WERI-Rb-1 (cell line): ENCODE measurements at regions not wholly inside any gene's neighbourhood (a gene's known extent, or its start where the extent isn't known, plus 50 kb on each side); places are given as distances from the start of the nearest gene placed in this dataset.
A peak's percentile ranks its signal among the peaks of the same experiment; 100 is the strongest.

Source experiments
- DNase-seq: peaks from one replicate; pipeline ENCODE4 v3.0.0-alpha.2; 2020
- H3K27ac ChIP-seq: fragments of 250-450 bp; sonication (Bioruptor Pico); 2 replicates; pipeline ENCODE4 v1.5.1; 2020; ENCODE audit warnings: mild to moderate bottlenecking, moderate library complexity
- H3K27me3 ChIP-seq: fragments of 250-450 bp; sonication (Bioruptor Pico); 2 replicates; pipeline ENCODE4 v1.5.1; 2021; ENCODE audit warnings: mild to moderate bottlenecking, low read depth, moderate library complexity; ENCODE audit not compliant: insufficient read depth, severe bottlenecking
- H3K36me3 ChIP-seq: fragments of 250-450 bp; sonication (Bioruptor Pico); 2 replicates; pipeline ENCODE4 v1.5.1; 2020; ENCODE audit warnings: mild to moderate bottlenecking, moderate library complexity
- H3K4me3 ChIP-seq: 2 replicates; pipeline ENCODE4 v1.5.1; 2011; ENCODE audit warnings: low read depth, mild to moderate bottlenecking, control low read depth, low read length
- H3K9me3 ChIP-seq: fragments of 250-450 bp; sonication (Bioruptor Pico); 2 replicates; pipeline ENCODE4 v1.5.1; 2021; ENCODE audit warnings: mild to moderate bottlenecking, moderate library complexity; ENCODE audit not compliant: severe bottlenecking
- CTCF ChIP-seq: IDR thresholded peaks from 2 replicates; pipeline ENCODE4 v1.5.1; 2011; ENCODE audit warnings: low read depth, mild to moderate bottlenecking, control low read depth, inconsistent platforms, low read length

- no peaks in the 10 kb centered on the region for H3K9me3 ChIP-seq
- DNase-seq, result peak; percentile 88
- H3K27ac ChIP-seq, result no peak overlapping the region
- peaks cover 99% of the 10 kb centered on the region for H3K27me3 ChIP-seq
- H3K36me3 ChIP-seq, result no peaks in the 10 kb centered on the region
- H3K4me3 ChIP-seq, result no peak overlapping the region
- TF ChIP-seq CTCF, result peak; percentile 87
Measured at GRCh38 chr7:155380221-155380861, 77.6 kb upstream of the EN2 start.

GRCh38 chr7:155380976-155381851 is 76.7 kb upstream of the EN2 start:
- Histone ChIP-seq H3K27ac (no peak overlapping the region), H3K27me3 (peaks cover 96% of the 10 kb centered on the region), H3K36me3 (no peaks in the 10 kb centered on the region), H3K4me3 (peak overlapping the region; percentile 28), H3K9me3 (no peaks in the 10 kb centered on the region)
- no peak for DNase-seq
- TF ChIP-seq CTCF, result no peak

GRCh38 chr7:155381852-155382801 is 75.8 kb upstream of the EN2 start:
- DNase-seq, result no peak
- Histone ChIP-seq H3K27ac (no peak overlapping the region), H3K4me3 (peak overlapping the region; percentile 28), H3K27me3 (peaks cover 96% of the 10 kb centered on the region), H3K36me3 (no peaks in the 10 kb centered on the region), H3K9me3 (no peaks in the 10 kb centered on the region)
- TF ChIP-seq CTCF, result no peak

GRCh38 chr7:155382802-155383171 is 75.1 kb upstream of the EN2 start:
- H3K36me3 ChIP-seq, result no peaks in the 10 kb centered on the region
- H3K27me3 ChIP-seq, result peaks cover 96% of the 10 kb centered on the region
- H3K9me3 ChIP-seq, result no peaks in the 10 kb centered on the region
- TF ChIP-seq CTCF, result no peak
- no peak overlapping the region for H3K4me3 ChIP-seq
- DNase-seq, result no peak
- no peak overlapping the region for H3K27ac ChIP-seq

- H3K27ac ChIP-seq, result no peak overlapping the region
Measured at GRCh38 chr7:155383756-155384491, 74.0 kb upstream of the EN2 start.

More at GRCh38 chr7:155383756-155384491, 74.0 kb upstream of the EN2 start:
- H3K27me3 ChIP-seq, result peaks cover 95% of the 10 kb centered on the region
- DNase-seq, result no peak
- H3K9me3 ChIP-seq, result no peaks in the 10 kb centered on the region
- TF ChIP-seq CTCF, result no peak
- no peak overlapping the region for H3K4me3 ChIP-seq
- H3K36me3 ChIP-seq, result no peaks in the 10 kb centered on the region
